ENCODE measurements at regions not wholly inside any gene's neighbourhood (a gene's known extent, or its start where the extent isn't known, plus 50 kb on each side); places are given as distances from the start of the nearest gene placed in this dataset.
A peak's percentile ranks its signal among the peaks of the same experiment; 100 is the strongest.

GRCh38 chr13:106349080-106349931, 186.2 kb downstream of the EFNB2 start (continued):
- TF ChIP-seq PRDM10 (tag by site-specific recombination; IDR thresholded peaks at IDR 0.05) (0 out of 2 replicates have a peak, but pooled peaks have one; percentile 9), SCRT2 (tag by site-specific recombination; IDR thresholded peaks at IDR 0.05) (no peak), ZNF660 (tag by site-specific recombination; IDR thresholded peaks at IDR 0.05) (peak; percentile 7; the same call in 1 of the 2 replicates), ZNF626 (tag by site-specific recombination; IDR thresholded peaks at IDR 0.05) (no peak), ZNF530 (tag by site-specific recombination; IDR thresholded peaks at IDR 0.05; ENCODE audit: low read depth) (no peak), GLI2 (tag by site-specific recombination; IDR thresholded peaks at IDR 0.05; ENCODE audit: borderline replicate concordance, low read depth) (no peak), ZNF148 (tag by site-specific recombination; IDR thresholded peaks at IDR 0.05; ENCODE audit: borderline replicate concordance) (no peak), ZNF184 (tag by site-specific recombination; IDR thresholded peaks at IDR 0.05) (no peak), SP7 (tag by site-specific recombination; IDR thresholded peaks at IDR 0.05) (peak; percentile 36; the same call in 1 of the 2 replicates), FEZF1 (tag by site-specific recombination; IDR thresholded peaks at IDR 0.05) (peak; percentile 63), TSHZ1 (tag by site-specific recombination; IDR thresholded peaks at IDR 0.05; ENCODE audit: borderline replicate concordance) (no peak), ZNF19 (tag by site-specific recombination; IDR thresholded peaks at IDR 0.05; ENCODE audit: low read depth) (no peak), ZBTB17 (tag by site-specific recombination; IDR thresholded peaks at IDR 0.05) (peak; percentile 78), ZNF621 (tag by site-specific recombination; IDR thresholded peaks at IDR 0.05) (no peak), ZNF223 (tag by site-specific recombination; IDR thresholded peaks at IDR 0.05) (no peak), ZIC2 (tag by site-specific recombination; IDR thresholded peaks at IDR 0.05) (peak; percentile 49), ZNF146 (tag by site-specific recombination; IDR thresholded peaks at IDR 0.05) (no peak), ZNF830 (tag by site-specific recombination; IDR thresholded peaks at IDR 0.05; ENCODE audit: low read depth) (no peak), ZNF391 (tag by site-specific recombination; IDR thresholded peaks at IDR 0.05; ENCODE audit: borderline replicate concordance, low read depth) (no peak), ZEB2 (tag by site-specific recombination; IDR thresholded peaks at IDR 0.05) (peak; percentile 53; the same call in 1 of the 2 replicates), SALL2 (tag by site-specific recombination; IDR thresholded peaks at IDR 0.05; ENCODE audit: borderline replicate concordance) (no peak), ZNF324 (tag by site-specific recombination; IDR thresholded peaks at IDR 0.05) (no peak), ZNF624 (tag by site-specific recombination; IDR thresholded peaks at IDR 0.05) (no peak), ZFHX2 (tag by site-specific recombination; conservative IDR thresholded peaks at IDR 0.05) (no peak), ZNF335 (tag by site-specific recombination; conservative IDR thresholded peaks at IDR 0.05) (peak; percentile 59), ZNF558 (tag by site-specific recombination; IDR thresholded peaks at IDR 0.05) (no peak), KLF8 (tag by site-specific recombination; IDR thresholded peaks at IDR 0.05) (no peak), ZNF571 (tag by site-specific recombination; IDR thresholded peaks at IDR 0.05) (no peak), ZNF302 (tag by site-specific recombination; IDR thresholded peaks at IDR 0.05; ENCODE audit: low read depth) (no peak), ZNF777 (tag by site-specific recombination; IDR thresholded peaks at IDR 0.05; ENCODE audit: borderline replicate concordance) (no peak), MZF1 (tag by site-specific recombination; IDR thresholded peaks at IDR 0.05; ENCODE audit: borderline replicate concordance) (no peak; the same call in 1 of the 2 replicates), ZNF423 (tag by site-specific recombination; IDR thresholded peaks at IDR 0.05) (no peak)
